Pulmonary artery endothelial cell (primary cell): ENCODE measurements at regions not wholly inside any gene's neighbourhood (a gene's known extent, or its start where the extent isn't known, plus 50 kb on each side); places are given as distances from the start of the nearest gene placed in this dataset.

Source experiments
- DNase-seq: peaks from one replicate; pipeline ENCODE4 v3.0.0-alpha.2; 2011; ENCODE audit warnings: low read depth, low spot score

DNA sequence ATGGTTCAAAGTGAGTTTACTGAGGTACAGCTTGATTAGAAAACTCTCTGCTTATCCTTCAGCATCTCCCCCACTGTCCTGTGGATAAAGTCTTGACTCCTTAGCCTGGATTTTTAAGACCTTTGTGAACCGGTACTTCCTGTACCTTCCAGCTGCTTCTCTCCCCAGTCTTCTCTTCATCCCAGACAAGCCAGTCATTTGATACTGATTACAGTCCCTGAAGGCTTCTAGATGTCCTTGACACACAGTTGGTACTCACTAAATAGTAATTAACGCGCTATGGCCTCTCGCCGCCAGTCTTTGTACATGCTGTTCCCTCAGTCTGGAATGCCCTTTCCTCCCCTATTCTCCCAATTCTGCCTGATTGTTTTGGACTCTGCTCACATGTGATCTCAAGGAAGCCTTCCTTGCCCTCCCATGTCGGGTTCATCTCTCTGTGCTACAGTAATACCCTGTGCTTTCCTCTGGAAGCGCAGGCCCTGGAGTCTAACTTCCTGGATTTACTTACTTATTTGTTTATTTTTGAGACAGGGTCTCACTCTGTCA, 50.6 kb upstream of the PTGR2 start:
- DNase-seq: no peak

DNA sequence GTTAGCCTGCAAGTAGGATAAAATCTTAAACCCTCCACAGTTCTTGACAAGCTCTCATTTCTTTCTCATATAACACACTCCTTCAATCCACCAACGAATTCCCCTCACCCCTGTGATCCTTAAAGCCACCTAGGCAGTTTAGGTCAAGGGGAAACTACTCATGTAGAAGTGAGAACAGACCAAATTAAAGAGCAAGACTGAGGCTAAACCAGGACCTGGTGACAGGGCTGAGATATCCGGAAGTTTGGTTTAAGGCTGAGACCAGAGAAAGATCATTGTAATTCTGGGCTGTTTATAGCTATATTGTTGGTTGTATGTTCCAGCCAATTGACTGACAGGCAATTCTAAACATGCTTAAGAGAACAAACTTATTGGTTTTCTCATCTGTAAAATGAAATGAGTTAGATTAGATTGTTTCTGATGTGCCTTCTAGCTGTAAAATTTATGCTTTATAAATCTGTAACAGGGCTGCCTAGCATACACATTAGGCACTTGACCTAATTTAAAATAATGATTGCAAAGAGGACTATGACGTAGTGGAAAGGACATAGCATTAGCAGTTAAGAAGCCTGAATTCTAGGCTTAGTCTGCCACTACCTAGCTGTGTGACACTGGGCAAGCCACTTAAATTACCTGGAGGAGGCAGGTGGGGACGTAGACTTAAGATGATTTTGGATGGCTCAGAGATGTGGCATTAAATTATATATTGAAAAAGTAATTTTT, 53.9 kb upstream of the PTGR2 start:
- no peak for DNase-seq

DNA sequence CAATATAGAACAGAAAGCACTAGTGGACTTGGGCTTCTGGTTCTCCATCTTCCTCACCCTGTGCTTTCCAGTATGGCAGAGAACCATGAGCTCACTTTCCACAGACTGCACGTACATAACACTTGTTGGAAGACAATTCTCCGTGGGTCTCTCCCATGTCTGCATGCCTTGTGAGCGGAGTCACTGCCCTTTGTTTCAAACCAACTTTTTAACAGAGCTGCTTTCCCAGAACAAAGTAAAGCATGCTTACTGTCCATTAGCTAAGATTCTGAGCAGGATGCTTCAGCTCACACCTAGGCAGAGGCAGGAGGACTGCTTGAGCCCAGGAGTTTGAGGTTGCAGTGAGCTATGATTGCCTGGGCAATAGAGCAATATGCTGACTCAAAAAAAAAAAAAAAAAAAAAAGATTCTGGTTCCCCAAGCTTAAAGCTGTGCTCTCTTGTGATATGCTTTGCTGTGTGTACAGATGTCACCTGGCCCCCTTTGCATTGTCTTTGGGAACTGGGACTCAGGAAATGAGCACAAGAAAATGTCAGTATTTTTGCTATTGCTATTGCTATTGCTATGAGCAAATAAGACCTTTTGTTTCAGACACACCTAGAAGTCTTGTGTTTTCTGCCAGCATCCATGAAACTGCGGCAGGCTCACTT, 54.6 kb upstream of the PTGR2 start:
- DNase-seq: no peak

DNA sequence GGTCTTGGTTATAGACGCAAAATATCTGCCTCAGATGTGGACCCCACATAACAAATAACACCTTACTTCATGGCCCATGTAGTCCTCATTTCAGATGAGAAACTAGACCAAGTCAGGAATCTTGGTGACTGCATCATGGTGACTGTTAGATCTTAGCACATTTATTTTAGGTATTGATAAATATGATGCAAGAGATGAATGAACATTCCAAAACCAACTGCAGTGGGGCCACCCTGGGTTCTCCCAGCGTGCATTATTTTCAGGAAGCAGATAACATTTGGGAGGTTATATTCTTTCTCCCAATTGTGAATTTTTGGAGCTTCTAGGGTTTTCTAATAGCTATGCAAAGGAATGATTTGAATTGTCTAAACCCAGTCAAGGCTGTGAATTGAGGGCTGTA, 55.2 kb upstream of the PTGR2 start:
- no peak for DNase-seq

DNA sequence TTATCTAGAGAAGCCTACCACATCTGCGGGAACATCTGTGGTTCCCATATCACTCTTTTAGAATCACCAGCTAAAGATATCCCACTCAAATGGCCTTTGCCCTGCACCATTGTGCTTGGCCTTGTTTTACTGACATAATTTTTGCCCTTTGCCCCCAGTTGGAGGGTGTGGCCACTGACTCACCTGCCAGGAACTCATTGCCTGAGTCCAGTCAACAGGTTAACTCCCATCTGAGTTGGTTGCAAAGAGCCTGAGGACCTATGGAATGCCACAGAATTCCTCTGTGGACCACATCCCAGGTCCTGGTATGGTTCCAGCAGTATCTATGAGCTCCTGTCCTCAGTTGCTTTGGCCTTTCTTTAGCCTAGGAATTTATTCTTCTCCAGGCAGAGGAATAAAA, 55.7 kb upstream of the PTGR2 start:
- DNase-seq: no peak

DNA sequence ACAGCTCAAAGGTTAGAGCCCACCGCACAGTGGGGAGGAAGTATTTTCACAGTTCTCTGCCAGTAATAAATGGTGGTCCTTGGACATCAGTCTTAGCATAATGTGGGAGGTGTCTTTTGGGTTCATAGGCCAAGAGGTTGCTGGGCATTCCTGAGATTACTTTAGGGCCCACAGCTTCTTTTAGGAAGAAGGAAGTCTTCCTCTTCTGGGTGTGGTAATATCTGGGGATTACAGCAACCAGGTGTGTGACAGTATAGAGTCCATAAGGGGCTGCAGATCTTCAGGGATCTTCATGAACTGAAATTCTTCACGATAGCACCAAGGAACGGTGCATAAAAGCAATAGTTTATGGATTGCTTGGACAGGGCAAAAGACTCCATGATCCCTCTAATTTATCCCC, 56.2 kb upstream of the PTGR2 start:
- no peak for DNase-seq

DNA sequence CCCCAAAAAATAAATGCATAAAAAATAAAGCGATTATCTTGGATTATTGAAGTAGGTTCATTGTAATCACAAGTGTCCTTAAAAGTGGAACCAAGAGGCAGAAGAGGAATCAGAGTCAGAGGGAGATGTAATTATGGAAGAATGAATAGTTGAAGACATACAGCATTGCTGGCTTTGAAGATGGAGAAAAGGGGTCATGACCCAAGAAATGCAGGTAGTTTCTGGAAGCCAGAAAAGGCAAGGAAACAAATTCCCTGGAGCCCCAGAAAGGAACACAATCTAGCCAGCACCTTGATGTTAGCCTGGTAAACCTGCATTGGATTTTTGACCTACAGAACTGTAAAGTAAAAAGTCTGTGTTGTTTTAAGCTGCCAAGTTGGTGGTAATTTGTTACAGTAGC, 57.5 kb upstream of the PTGR2 start:
- DNase-seq: no peak

DNA sequence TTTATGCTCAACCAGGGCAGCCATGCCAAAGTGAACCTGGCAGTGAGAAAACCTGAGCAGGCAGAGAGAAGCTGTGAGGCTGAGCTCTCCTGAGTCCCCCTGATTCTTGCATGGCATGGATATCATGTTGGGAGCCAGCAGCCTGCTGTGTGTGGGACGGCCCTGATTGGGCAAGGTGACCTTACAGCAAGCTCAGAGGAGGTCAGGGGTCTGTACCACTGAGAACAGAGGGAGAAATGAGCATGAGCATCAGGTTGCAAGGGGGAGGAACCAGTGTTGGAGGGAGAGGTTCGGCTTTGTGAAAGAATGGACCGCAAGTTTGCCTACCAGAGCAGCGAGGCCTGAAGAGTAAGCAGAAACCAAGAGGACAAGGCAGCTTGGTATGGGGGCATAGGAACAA, 59.1 kb upstream of the PTGR2 start:
- no peak for DNase-seq

DNA sequence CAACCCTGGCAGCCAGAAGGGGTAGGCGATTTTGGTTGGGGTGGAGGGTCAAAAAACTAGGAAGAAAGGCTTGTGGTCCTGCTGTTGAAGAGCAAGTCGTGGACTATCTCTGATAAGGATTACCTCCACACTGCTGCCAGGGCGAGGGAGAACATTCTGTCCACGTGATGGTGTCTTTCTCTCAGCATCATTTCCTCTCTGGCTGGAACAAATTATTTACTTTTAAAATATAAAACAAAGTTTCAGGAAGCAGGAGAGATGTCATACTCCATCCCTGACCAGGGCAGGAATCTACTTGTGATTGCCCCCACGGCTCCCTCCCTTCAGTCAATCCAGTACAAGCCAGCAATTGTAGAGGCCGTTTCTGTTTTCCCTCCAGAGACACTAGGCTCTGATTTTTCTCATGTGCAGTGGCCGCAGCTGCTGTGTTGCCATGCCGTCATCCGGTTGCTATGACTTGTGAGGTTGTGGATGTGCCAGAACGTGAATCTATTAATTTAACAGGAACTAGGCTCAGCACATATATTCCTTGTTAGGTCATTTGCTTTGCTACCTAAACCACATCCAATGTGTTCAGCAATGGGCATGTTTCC, 61.5 kb upstream of the PTGR2 start:
- DNase-seq: peak; percentile 85

DNA sequence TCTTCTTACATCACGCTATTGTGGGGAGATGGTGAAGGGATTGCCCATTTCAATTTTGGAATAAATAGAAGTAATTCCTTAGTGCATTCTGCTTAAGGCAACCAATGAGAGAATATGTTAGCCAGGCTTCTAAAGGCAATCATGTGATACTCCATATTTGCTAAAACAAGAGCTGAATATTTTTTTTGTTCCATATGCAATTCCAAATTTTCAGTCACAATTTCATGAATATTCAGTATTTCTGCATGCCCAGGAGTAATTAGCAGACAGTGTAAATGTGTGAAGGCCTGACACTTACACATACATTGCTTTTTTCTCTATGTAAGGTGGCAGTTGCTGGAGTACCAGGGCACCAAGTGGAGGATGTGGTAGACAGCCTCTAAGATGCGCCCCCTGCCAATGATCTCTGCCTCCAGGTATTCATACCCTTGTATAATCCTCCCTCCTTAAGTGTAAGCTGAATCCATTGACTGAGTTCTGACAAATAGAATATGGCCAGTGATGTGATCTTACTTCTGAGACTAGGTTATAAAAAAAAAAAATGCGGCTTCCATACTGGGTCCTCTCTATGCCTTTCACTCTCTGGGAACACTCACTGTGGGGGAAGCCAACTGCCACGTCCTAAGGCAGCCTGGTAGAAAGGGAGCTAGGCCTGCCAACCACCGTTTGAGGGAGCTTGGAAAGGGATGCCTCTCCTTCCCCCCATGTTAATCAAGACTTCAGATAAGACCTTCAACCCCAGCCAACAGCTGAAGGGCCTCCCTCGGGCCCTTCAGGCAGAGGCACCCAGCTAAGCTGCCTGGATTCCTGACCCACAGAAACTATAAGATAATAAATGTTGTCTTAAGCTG, 62.7 kb upstream of the PTGR2 start:
- DNase-seq: no peak

DNA sequence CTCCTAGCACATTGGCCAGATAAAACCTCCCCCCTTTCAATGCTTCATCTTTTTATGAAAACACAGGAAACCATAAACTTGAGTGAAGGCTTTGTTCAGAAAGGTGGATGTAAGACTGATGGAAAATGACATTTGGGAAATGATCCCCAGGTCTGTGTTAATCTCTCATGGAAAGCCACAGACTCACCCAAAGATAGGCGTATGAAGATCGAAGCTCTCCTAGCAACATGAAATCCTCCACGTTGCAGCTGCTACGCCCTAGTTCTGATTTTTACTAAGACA, 63.4 kb upstream of the PTGR2 start:
- DNase-seq: no peak

DNA sequence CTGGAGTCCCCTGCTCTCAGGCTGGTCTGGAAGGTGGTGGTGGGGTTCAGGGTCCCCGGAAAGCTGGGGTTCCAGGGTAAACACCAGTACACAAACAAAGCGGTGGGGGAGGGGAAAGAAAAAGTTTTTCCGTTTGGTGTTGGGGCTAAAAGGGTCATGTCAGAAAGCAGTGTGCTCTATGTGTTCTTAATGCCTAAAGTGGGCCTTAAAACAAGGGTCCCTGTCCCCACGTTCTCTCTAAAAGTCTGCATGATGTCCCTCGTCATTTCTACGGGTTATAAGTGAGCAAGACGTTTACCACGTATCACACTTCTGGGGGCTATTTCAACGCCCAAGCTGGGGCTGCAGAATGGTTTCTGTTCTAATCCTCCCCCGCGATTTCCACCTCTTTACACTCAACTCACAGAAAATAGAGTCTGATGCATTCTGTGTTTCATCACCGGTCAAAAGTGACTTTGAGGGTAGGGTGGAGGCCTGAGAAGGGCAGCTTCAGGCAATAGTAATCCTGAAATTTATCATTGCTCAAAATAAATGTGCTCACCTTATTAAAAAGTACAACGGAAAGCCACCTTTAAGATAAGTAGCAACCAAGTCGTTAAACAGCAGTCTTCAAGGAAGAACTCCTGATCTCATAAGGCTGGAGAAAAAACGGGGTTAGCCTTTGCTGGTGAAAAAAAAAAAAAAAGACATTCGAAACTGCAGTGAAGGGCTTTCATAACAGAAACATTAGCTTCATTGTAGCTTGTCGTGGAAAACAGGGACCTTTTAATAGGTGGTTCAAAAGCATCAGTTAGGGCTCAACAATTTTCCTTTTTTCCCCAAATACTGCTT, 63.9 kb upstream of the PTGR2 start:
- no peak for DNase-seq

DNA sequence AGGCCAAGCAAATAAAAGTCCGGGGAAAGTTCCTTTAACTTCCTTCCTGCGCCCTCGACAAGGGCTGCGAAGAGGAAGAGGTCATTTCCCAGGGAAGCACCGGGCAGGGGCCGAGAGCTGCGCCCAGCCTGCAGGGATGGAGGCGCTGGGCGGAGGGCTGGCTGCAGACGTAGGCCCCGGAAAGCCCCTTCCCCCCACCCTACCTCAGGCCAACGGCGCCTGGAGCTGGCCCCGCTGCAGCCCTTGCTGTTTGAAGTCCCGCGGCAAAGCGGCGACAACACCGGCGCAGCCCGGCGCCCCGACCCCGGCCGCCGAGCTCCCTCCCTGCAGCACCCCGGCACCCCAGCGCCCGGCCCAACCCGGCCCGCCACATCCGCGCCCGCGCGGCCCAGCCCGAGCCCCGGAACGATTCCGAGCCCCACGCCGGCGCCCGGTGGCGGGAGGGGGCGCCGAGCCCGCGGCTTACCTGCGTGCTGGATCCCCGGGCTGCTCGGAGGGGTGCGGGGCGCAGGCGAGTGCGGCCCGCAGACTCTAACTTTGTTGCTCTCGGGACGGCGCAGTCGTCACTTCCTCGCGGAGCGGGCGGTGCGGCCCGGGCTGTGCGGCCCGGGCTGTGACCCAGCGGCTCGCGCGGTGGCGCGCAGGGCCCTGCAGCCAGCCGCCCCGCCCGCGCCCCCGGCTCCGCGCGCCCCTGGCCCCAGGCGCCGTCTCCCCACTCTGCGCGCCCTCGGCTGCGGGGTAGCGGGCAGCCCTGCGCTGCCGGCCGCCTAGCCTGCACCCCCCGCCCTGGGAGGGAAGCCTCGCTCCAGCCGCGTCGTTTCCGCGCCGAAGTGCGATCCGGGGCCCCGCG, 64.8 kb upstream of the PTGR2 start:
- DNase-seq: no peak

DNA sequence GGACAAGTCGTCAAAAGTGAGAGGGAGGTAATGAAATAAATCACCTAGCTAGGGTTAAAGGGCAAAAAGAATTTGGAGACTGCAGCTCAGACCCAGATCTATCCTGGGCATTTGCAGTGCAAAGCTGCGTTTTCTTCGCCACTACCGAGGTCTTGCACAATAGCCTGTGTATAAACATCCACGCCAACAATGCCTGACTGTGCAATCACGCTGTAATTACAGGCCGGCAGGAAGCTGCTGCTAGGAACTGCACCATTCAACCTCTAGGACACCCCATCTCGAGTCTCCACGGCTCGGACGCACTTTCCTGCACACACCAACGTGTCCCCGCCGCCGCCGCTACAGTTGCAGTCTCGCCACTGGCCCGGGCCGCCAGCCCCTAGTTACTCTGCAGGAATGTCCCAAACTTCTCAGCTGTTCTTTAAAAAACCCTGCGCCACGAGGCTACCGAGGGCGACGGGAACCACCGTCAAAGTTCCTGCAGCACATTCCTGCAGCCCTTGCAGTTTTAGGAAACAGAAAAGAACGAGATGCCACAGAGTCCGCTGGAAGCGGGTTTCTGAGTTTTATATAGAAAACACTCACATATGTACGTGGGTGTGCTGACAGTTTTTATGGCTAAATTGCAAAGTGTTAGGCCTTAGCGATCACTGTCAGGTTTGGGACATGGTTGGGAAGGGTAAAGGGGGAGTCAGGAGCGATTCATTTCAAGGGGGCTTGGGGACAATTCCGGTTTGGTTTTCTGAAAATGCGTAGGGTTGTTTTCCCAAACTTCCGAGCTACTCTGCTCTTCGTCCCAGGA, 65.6 kb upstream of the PTGR2 start:
- peak; percentile 55 for DNase-seq

DNA sequence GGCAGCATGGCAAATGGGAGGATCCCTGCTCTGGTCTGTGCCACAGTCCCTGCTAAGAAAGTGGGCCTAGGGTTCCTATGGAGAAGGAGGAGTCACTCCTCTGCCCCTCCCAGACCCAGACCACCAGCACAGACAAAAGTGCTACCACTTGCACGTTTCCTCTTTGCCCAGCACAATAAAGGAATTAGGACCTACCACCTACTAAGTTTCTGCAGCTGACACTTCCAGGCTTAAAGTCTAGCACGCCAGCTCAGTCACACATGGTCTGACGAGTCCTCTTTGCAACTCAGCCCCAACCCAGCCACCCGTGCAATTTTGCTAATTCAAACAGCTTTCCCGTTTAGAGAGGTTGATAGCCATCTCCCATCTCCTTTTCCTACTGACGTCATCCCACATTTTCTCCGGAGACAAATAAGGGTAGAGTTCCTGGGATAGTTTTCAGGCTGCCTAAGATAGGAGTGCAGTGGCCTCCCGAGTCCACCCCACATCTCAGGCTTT, 66.2 kb upstream of the PTGR2 start:
- no peak for DNase-seq

DNA sequence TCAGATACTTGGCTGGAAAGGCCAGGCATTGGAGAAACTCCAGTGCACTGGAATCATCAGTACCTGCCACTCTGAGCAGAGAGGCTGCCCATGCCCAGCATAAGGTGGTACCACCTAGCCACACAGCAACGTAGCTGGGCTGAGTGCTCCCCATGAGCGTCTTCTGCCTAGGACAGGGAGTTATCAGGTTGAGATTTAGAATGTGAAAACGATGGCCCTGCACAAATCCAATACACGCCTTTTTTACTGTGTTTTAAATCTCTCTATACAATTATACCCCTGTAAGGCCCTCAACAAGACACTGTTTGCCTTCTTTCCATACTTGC, 66.7 kb upstream of the PTGR2 start:
- DNase-seq: no peak

DNA sequence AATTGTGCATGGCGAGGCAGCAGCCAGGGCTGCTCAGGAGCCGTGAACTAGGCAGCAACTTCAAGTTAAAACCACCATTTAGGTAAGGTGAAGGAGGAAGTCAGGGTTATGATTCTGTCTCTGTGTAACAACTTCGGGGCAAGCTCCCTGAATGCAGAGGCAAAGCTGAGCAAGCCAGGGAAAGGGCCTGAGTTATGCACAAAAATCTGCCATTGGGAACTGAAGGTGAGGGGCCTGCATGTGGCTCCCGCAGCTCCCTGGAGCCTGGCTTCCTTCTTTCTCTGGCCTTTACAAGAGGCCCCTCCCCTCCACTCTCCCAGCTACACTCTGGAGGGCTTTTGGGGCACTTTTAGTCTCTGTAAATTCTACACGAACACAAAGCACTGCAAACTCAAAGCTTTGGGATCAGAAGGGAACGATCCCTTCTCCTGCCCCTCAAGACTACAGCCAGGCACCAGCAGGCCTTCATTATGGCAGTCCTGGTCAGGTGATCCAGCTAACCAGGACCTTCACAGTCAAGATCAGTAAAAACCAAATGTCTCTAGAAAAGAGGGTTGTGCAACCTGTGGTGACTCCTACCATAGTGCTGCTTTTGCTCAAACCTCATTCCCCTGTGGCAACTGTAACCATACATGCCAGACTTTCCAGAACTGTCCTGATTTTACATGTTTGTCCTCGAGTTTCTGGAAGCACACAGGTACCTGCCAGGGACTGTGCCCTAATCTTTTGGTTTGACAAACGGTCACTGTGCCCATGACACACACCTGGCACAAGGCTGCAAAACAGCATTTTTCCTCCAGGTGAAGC, 67.2 kb upstream of the PTGR2 start:
- no peak for DNase-seq

DNA sequence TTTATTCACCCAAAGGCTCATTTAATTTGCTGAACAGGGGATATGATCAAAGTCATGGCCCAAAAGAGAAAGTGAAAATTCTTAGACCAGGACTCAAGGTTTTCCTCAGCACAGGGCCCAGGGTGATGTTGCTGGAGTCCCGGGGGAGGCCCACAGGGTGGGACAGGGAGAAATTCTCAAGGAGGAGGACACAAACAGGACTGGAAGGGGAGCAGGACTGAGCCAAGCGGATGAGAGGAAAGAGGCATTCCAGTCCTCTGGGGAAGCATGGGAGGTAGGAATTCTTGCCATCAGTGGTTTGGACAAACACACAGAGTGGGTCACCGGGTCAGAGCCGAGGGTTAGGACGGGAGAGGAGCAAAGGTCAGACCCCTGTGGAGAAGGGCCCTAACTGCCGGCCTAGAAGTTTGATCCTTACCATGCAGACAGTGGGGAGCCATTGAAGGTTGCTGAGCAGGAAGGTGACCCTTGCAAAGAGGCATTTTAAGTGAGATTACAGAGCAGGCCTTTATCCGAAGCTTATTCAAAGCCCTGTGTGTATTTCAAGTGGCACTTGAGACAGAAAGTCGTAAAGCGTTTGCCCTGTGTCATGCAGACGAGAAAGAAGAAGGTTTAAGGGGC, 68.4 kb upstream of the PTGR2 start:
- DNase-seq: no peak
